Smooth muscle cell (in vitro differentiated cells): ENCODE measurements at regions not wholly inside any gene's neighbourhood (a gene's known extent, or its start where the extent isn't known, plus 50 kb on each side); places are given as distances from the start of the nearest gene placed in this dataset.

ENCODE experiments used
- DNase-seq: peaks from one replicate; lab custom pipeline; 2025; ENCODE audit not compliant: unreplicated experiment; lab: John Stamatoyannopoulos, UW
- H2AFZ ChIP-seq: fragments of 200-600 bp; sonication (generic); 2 replicates; pipeline ENCODE4 v1.6.0; 2016; ENCODE audit warnings: antibody characterized with exemption, low read depth, mild to moderate bottlenecking
- H3F3A ChIP-seq: fragments of 200-600 bp; sonication (generic); 2 replicates; pipeline ENCODE4 v1.6.0; 2017; ENCODE audit warnings: antibody characterized with exemption, low read depth
- H3K27ac ChIP-seq: fragments of 200-600 bp; sonication (generic); 2 replicates; pipeline ENCODE4 v1.5.1; 2016; ENCODE audit warnings: low read depth, mild to moderate bottlenecking
- H3K27me3 ChIP-seq: fragments of 200-600 bp; sonication (generic); 2 replicates; pipeline ENCODE4 v1.6.1; 2016; ENCODE audit warnings: low read depth, mild to moderate bottlenecking
- H3K36me3 ChIP-seq: fragments of 200-600 bp; sonication (generic); 2 replicates; pipeline ENCODE4 v1.5.1; 2016; ENCODE audit warnings: low read depth
- H3K4me1 ChIP-seq: fragments of 200-600 bp; sonication (generic); 2 replicates; pipeline ENCODE4 v1.5.1; 2016; ENCODE audit warnings: low read depth
- H3K4me2 ChIP-seq: fragments of 200-600 bp; sonication (generic); 2 replicates; pipeline ENCODE4 v1.6.0; 2016; ENCODE audit warnings: mild to moderate bottlenecking
- H3K4me3 ChIP-seq: fragments of 200-600 bp; sonication (generic); 2 replicates; pipeline ENCODE4 v1.5.1; 2016; ENCODE audit warnings: mild to moderate bottlenecking
- H3K79me2 ChIP-seq: fragments of 200-600 bp; sonication (generic); 2 replicates; pipeline ENCODE4 v1.6.0; 2016; ENCODE audit warnings: low read depth, mild to moderate bottlenecking
- H3K9ac ChIP-seq: fragments of 200-600 bp; sonication (generic); 2 replicates; pipeline ENCODE4 v1.6.0; 2016; ENCODE audit warnings: low read depth
- H3K9me3 ChIP-seq: fragments of 200-600 bp; sonication (generic); replicated peaks from 2 replicates; pipeline ENCODE4 v1.5.1; 2016; ENCODE audit warnings: low read depth
- H4K20me1 ChIP-seq: fragments of 200-600 bp; sonication (generic); 2 replicates; pipeline ENCODE4 v1.6.0; 2016; ENCODE audit warnings: low read depth
- WGBS: methylation state at CpG from one replicate; pipeline ENCODE4 v1.1.7; 2016; ENCODE audit warnings: low lambda C conversion rate; 5-methylcytosine and 5-hydroxymethylcytosine counted together
- TF ChIP-seq, protein P1 (sequence below): fragments of 200-600 bp; sonication (generic); IDR thresholded peaks from 2 replicates; pipeline ENCODE4 v1.5.1; 2017; ENCODE audit warnings: borderline replicate concordance, mild to moderate bottlenecking, antibody characterized with exemption; ENCODE audit not compliant: insufficient read depth, poor library complexity, severe bottlenecking

GRCh38 chr12:65707051-65707450, 117.2 kb upstream of the HMGA2 start:
- H3K9ac ChIP-seq, result no peak overlapping the region
- TF ChIP-seq, protein P1, sequence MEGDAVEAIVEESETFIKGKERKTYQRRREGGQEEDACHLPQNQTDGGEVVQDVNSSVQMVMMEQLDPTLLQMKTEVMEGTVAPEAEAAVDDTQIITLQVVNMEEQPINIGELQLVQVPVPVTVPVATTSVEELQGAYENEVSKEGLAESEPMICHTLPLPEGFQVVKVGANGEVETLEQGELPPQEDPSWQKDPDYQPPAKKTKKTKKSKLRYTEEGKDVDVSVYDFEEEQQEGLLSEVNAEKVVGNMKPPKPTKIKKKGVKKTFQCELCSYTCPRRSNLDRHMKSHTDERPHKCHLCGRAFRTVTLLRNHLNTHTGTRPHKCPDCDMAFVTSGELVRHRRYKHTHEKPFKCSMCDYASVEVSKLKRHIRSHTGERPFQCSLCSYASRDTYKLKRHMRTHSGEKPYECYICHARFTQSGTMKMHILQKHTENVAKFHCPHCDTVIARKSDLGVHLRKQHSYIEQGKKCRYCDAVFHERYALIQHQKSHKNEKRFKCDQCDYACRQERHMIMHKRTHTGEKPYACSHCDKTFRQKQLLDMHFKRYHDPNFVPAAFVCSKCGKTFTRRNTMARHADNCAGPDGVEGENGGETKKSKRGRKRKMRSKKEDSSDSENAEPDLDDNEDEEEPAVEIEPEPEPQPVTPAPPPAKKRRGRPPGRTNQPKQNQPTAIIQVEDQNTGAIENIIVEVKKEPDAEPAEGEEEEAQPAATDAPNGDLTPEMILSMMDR, result no peak
- no peak overlapping the region for H3K27ac ChIP-seq
- H3K4me1 ChIP-seq, result no peaks in the 10 kb centered on the region
- H3K9me3 ChIP-seq, result no peaks in the 10 kb centered on the region
- H3F3A ChIP-seq, result no peaks in the 10 kb centered on the region
- no peak overlapping the region for H2AFZ ChIP-seq
- H3K36me3 ChIP-seq, result no peaks in the 10 kb centered on the region
- no peak for DNase-seq
- no peaks in the 10 kb centered on the region for H3K27me3 ChIP-seq
- no peak overlapping the region for H3K4me2 ChIP-seq
- no peaks in the 10 kb centered on the region for H4K20me1 ChIP-seq
- H3K4me3 ChIP-seq, result no peak overlapping the region
- no peaks in the 10 kb centered on the region for H3K79me2 ChIP-seq

GRCh38 chr12:65712260-65713004, 111.9 kb upstream of the HMGA2 start:
- Histone ChIP-seq H3K27me3 (no peaks in the 10 kb centered on the region), H3K4me1 (no peaks in the 10 kb centered on the region), H3K79me2 (no peaks in the 10 kb centered on the region), H4K20me1 (no peaks in the 10 kb centered on the region), H3K27ac (no peak overlapping the region), H3K4me3 (no peak overlapping the region), H3K9ac (no peak overlapping the region), H2AFZ (no peak overlapping the region), H3K4me2 (no peak overlapping the region), H3K9me3 (no peaks in the 10 kb centered on the region), H3F3A (no peaks in the 10 kb centered on the region), H3K36me3 (no peaks in the 10 kb centered on the region)
- 93% methylated on average over 5 of the region's 5 CpGs for WGBS
- DNase-seq, result no peak
- TF ChIP-seq, protein P1, result no peak

GRCh38 chr12:65715961-65716360, 108.3 kb upstream of the HMGA2 start:
- Histone ChIP-seq H3K4me1 (peaks cover 2% of the 10 kb centered on the region), H3K27me3 (no peaks in the 10 kb centered on the region), H3K9ac (no peak overlapping the region), H3K27ac (no peak overlapping the region), H3K4me3 (no peak overlapping the region), H3K79me2 (no peaks in the 10 kb centered on the region), H3K4me2 (no peak overlapping the region), H4K20me1 (no peaks in the 10 kb centered on the region), H3K36me3 (no peaks in the 10 kb centered on the region), H2AFZ (no peak overlapping the region), H3K9me3 (no peaks in the 10 kb centered on the region), H3F3A (no peaks in the 10 kb centered on the region)
- no peak for DNase-seq
- WGBS, result 55% methylated on average over 5 of the region's 5 CpGs
- TF ChIP-seq, protein P1, result no peak
